ENCODE measurements at regions not wholly inside any gene's neighbourhood (a gene's known extent, or its start where the extent isn't known, plus 50 kb on each side); places are given as distances from the start of the nearest gene placed in this dataset.

DNA sequence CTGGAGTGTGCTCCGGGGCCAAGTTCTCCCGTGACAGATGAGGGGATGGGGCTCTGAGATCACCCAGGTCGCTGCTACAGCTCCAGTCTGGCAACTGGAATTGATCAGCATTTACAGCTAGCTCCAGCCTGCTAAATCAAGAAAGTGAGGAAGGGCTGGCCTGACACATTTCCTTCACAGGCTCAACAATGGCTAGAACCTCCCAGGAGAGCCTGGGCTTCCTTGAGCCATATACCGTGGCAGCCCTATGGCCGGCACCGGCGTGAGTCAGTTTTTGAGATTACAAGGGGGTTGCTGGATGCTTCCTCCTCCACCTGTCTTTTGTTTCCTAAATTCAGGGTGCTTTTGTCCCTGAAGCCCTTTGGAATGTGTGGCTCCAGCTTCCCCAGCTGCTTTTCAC, 104.2 kb downstream of the ETS2 start:
- TF ChIP-seq, protein P1, sequence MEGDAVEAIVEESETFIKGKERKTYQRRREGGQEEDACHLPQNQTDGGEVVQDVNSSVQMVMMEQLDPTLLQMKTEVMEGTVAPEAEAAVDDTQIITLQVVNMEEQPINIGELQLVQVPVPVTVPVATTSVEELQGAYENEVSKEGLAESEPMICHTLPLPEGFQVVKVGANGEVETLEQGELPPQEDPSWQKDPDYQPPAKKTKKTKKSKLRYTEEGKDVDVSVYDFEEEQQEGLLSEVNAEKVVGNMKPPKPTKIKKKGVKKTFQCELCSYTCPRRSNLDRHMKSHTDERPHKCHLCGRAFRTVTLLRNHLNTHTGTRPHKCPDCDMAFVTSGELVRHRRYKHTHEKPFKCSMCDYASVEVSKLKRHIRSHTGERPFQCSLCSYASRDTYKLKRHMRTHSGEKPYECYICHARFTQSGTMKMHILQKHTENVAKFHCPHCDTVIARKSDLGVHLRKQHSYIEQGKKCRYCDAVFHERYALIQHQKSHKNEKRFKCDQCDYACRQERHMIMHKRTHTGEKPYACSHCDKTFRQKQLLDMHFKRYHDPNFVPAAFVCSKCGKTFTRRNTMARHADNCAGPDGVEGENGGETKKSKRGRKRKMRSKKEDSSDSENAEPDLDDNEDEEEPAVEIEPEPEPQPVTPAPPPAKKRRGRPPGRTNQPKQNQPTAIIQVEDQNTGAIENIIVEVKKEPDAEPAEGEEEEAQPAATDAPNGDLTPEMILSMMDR (IDR thresholded peaks at IDR 0.05), result no peak
- TF ChIP-seq ZFX (IDR thresholded peaks at IDR 0.05; ENCODE audit: borderline replicate concordance), result no peak

Measured in 22Rv1 (cell line).